ENCODE measurements at regions not wholly inside any gene's neighbourhood (a gene's known extent, or its start where the extent isn't known, plus 50 kb on each side); places are given as distances from the start of the nearest gene placed in this dataset.

DNA sequence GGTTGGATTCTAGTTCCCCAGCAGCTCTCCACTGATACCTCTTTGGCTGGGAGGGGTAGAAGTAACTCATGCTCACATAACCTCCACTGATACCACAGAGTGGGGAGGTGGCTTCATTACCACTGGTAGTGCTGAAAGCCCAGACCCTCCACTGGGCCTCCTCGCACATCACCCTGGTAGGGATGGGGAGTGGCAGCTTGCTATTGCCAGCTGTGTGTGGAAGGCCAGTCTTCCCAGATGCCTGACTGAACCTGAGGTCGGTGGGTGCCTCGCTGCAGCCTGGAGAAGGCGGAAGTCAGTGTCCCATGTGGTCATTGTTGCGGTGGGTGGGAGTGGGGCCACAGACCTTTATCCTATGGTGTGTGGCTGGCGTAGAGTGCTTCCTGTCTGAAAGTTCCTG lies 138.0 kb downstream of the TAF11L14 start:
- H3K4me3 Mint-ChIP-seq (ENCODE audit: low read depth): no peak overlapping the region

GRCh38 chr5:17785774-17786173 lies 151.5 kb downstream of the TAF11L14 start:
- intact Hi-C loops (cut with micrococcal nuclease): no loop called here
- Mint-ChIP-seq H3K4me3 (ENCODE audit: low read depth) (no peak overlapping the region), H3K4me1 (ENCODE audit: low read depth) (no peaks in the 10 kb centered on the region), H3K9me3 (peaks cover 39% of the 10 kb centered on the region), H3K27me3 (ENCODE audit: low read depth) (no peaks in the 10 kb centered on the region), H3K36me3 (ENCODE audit: low read depth) (no peaks in the 10 kb centered on the region), H3K27ac (no peak overlapping the region)
- DNase-seq (ENCODE audit: low spot score): no peak

More for the DNA sequence above, 138.0 kb downstream of the TAF11L14 start:
- Mint-ChIP-seq H3K36me3 (ENCODE audit: low read depth) (no peaks in the 10 kb centered on the region), H3K9me3 (peaks cover 5% of the 10 kb centered on the region), H3K27ac (no peak overlapping the region), H3K27me3 (ENCODE audit: low read depth) (no peaks in the 10 kb centered on the region), H3K4me1 (ENCODE audit: low read depth) (no peaks in the 10 kb centered on the region)
- intact Hi-C loops (cut with micrococcal nuclease): no loop called here
- no peak for DNase-seq (ENCODE audit: low spot score)

GRCh38 chr5:17788351-17788750 lies 154.1 kb downstream of the TAF11L14 start:
- no peaks in the 10 kb centered on the region for H3K27me3 Mint-ChIP-seq (ENCODE audit: low read depth)
- no peaks in the 10 kb centered on the region for H3K4me1 Mint-ChIP-seq (ENCODE audit: low read depth)
- intact Hi-C loops (cut with micrococcal nuclease): no loop called here
- H3K27ac Mint-ChIP-seq: no peak overlapping the region
- peaks cover 34% of the 10 kb centered on the region for H3K9me3 Mint-ChIP-seq
- no peak overlapping the region for H3K4me3 Mint-ChIP-seq (ENCODE audit: low read depth)
- no peaks in the 10 kb centered on the region for H3K36me3 Mint-ChIP-seq (ENCODE audit: low read depth)
- no peak for DNase-seq (ENCODE audit: low spot score)

DNA sequence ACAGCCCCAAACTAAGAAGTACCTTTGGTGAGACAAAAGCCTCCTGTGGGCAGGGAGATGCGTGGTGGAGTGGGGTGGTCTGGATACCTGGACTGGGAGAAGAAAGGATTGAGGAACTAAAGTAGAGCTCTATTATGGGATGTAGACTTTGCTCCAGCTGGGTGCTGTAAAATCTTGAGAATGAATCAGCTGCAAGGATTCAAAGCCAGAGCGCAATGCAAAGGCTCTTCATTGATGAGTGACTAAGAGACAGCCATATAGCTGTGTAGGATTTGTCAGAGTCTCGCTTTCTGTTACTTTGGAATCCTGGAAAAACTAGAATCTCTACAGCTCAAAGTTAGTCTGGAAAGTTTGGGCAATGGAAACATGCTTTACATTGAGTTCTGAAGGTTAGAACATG lies 159.9 kb downstream of the TAF11L14 start:
- no peak overlapping the region for H3K27ac Mint-ChIP-seq
- H3K36me3 Mint-ChIP-seq (ENCODE audit: low read depth): no peaks in the 10 kb centered on the region
- H3K4me1 Mint-ChIP-seq (ENCODE audit: low read depth): no peaks in the 10 kb centered on the region
- H3K27me3 Mint-ChIP-seq (ENCODE audit: low read depth): no peaks in the 10 kb centered on the region
- H3K4me3 Mint-ChIP-seq (ENCODE audit: low read depth): no peak overlapping the region
- intact Hi-C loops (cut with micrococcal nuclease): no loop called here
- peaks cover 35% of the 10 kb centered on the region for H3K9me3 Mint-ChIP-seq
- DNase-seq (ENCODE audit: low spot score): no peak

DNA sequence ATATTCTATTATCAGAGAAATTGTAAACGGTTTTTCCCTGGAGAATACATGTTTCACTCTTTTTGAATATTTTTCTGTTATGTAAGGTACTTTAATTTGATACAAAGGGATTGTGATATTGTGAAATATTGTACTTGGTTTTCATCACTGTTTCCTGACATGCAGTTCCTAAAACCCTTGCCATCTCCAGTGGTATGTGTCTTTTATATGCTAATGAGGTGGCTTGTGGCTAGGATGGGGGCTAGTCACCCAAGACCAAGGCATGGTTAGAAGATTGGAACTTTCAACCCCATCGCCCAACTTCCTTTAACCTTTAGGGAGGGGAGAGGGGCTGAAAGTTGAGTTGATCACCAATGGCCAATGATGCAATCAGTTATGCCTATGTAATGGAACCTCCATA lies 160.6 kb downstream of the TAF11L14 start:
- H3K4me3 Mint-ChIP-seq (ENCODE audit: low read depth): no peak overlapping the region

GRCh38 chr5:17796142-17796541 lies 161.9 kb downstream of the TAF11L14 start:
- intact Hi-C loops (cut with micrococcal nuclease): no loop called here

More for the DNA sequence above, 160.6 kb downstream of the TAF11L14 start:
- Mint-ChIP-seq H3K27me3 (ENCODE audit: low read depth) (no peaks in the 10 kb centered on the region), H3K36me3 (ENCODE audit: low read depth) (no peaks in the 10 kb centered on the region), H3K27ac (no peak overlapping the region), H3K4me1 (ENCODE audit: low read depth) (no peaks in the 10 kb centered on the region), H3K9me3 (peaks cover 38% of the 10 kb centered on the region)
- intact Hi-C loops (cut with micrococcal nuclease): no loop called here
- DNase-seq (ENCODE audit: low spot score): no peak

GRCh38 chr5:17796757-17797396 lies 162.6 kb downstream of the TAF11L14 start:
- H3K27ac Mint-ChIP-seq: no peak overlapping the region
- intact Hi-C loops (cut with micrococcal nuclease): no loop called here
- peaks cover 31% of the 10 kb centered on the region for H3K9me3 Mint-ChIP-seq
- no peaks in the 10 kb centered on the region for H3K27me3 Mint-ChIP-seq (ENCODE audit: low read depth)
- H3K36me3 Mint-ChIP-seq (ENCODE audit: low read depth): no peaks in the 10 kb centered on the region
- H3K4me1 Mint-ChIP-seq (ENCODE audit: low read depth): no peaks in the 10 kb centered on the region
- no peak for DNase-seq (ENCODE audit: low spot score)
- H3K4me3 Mint-ChIP-seq (ENCODE audit: low read depth): no peak overlapping the region

More at GRCh38 chr5:17796142-17796541, 161.9 kb downstream of the TAF11L14 start:
- Mint-ChIP-seq H3K36me3 (ENCODE audit: low read depth) (no peaks in the 10 kb centered on the region), H3K4me1 (ENCODE audit: low read depth) (no peaks in the 10 kb centered on the region), H3K27me3 (ENCODE audit: low read depth) (no peaks in the 10 kb centered on the region), H3K27ac (no peak overlapping the region), H3K9me3 (peaks cover 31% of the 10 kb centered on the region), H3K4me3 (ENCODE audit: low read depth) (no peak overlapping the region)
- DNase-seq (ENCODE audit: low spot score): no peak

DNA sequence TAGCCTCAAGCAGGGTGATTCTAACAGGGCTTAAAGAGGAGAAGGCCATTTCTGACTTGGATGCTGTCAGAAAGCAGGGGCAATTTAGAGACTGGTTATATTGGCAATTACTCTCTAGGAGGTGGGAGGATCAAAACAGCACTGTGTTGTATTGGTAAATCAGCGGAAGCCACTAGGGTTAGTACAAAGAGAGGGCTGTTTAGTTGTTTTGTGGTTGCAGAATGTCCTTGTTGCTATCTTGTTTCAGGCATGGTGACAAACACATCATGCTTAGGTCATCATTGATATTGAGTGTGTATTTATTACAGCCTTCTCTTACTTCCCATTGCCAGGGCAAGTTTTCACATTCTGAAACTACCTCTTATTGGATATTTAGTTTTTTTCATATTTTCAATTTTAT lies 165.3 kb downstream of the TAF11L14 start:
- H3K27ac Mint-ChIP-seq: no peak overlapping the region
- no peaks in the 10 kb centered on the region for H3K27me3 Mint-ChIP-seq (ENCODE audit: low read depth)
- H3K4me1 Mint-ChIP-seq (ENCODE audit: low read depth): no peaks in the 10 kb centered on the region
- H3K9me3 Mint-ChIP-seq: peaks cover 21% of the 10 kb centered on the region
- intact Hi-C loops (cut with micrococcal nuclease): no loop called here
- no peak for DNase-seq (ENCODE audit: low spot score)
- no peaks in the 10 kb centered on the region for H3K36me3 Mint-ChIP-seq (ENCODE audit: low read depth)
- no peak overlapping the region for H3K4me3 Mint-ChIP-seq (ENCODE audit: low read depth)

GRCh38 chr5:17801595-17801994 lies 167.3 kb downstream of the TAF11L14 start:
- Mint-ChIP-seq H3K27ac (no peak overlapping the region), H3K4me1 (ENCODE audit: low read depth) (no peaks in the 10 kb centered on the region), H3K4me3 (ENCODE audit: low read depth) (no peak overlapping the region), H3K9me3 (peaks cover 24% of the 10 kb centered on the region), H3K27me3 (ENCODE audit: low read depth) (no peaks in the 10 kb centered on the region), H3K36me3 (ENCODE audit: low read depth) (no peaks in the 10 kb centered on the region)
- intact Hi-C loops (cut with micrococcal nuclease): no loop called here
- DNase-seq (ENCODE audit: low spot score): no peak

GRCh38 chr5:17802256-17802655 lies 168.0 kb downstream of the TAF11L14 start:
- Mint-ChIP-seq H3K27ac (no peak overlapping the region), H3K4me1 (ENCODE audit: low read depth) (no peaks in the 10 kb centered on the region), H3K27me3 (ENCODE audit: low read depth) (no peaks in the 10 kb centered on the region), H3K9me3 (peaks cover 26% of the 10 kb centered on the region), H3K36me3 (ENCODE audit: low read depth) (no peaks in the 10 kb centered on the region), H3K4me3 (ENCODE audit: low read depth) (no peak overlapping the region)
- DNase-seq (ENCODE audit: low spot score): no peak
- intact Hi-C loops (cut with micrococcal nuclease): no loop called here

DNA sequence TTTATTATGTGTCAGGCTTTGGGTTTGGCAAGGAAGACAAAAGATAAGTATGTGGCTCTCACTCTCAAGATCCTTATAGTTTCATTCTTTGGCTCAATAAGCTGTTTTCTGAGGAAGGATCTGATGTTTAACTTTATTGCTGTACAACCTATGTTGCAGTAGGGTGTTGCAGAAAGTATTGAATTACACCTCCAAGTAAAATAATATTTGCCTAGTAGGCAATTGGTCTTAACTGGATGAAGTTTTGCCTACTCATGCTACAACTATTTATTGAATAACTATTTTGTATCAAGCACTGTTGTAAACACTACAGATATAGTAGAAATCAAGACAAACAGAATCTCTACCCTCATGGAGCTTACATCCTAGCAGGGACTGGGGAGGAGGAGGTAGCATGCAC lies 169.7 kb downstream of the TAF11L14 start:
- intact Hi-C loops (cut with micrococcal nuclease): no loop called here
- Mint-ChIP-seq H3K36me3 (ENCODE audit: low read depth) (no peaks in the 10 kb centered on the region), H3K4me1 (ENCODE audit: low read depth) (no peaks in the 10 kb centered on the region), H3K4me3 (ENCODE audit: low read depth) (no peak overlapping the region), H3K27ac (no peak overlapping the region), H3K27me3 (ENCODE audit: low read depth) (no peaks in the 10 kb centered on the region), H3K9me3 (peaks cover 20% of the 10 kb centered on the region)
- no peak for DNase-seq (ENCODE audit: low spot score)

DNA sequence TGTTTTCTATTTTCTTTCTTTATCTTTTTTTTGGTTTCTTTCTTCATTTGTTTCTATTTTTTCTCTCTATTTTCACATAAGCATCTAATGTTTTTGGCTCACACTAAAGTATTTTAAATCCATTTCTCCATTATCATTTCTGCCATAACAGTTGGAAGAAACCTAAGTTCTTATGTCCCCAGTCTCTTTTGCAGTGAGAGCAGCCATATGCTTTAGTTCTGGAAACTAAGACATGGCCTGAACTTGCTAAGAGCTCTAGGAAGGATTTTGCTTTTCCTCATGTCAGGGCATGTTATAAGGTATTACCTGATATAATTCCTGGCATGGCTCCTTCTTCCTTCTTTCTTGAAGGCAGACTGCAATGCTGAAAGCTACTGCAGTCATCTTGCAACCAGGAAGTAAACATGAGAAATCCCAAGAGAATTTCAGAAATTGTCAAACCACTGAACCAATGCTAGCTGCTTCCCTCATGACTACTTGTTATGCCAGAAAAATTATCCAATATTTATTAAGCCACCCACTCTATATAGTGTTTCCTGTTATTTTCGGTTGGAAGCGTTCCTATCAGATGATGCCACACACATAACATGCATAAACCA lies 171.1 kb downstream of the TAF11L14 start:
- Mint-ChIP-seq H3K4me1 (ENCODE audit: low read depth) (no peaks in the 10 kb centered on the region), H3K27ac (no peak overlapping the region), H3K27me3 (ENCODE audit: low read depth) (no peaks in the 10 kb centered on the region), H3K36me3 (ENCODE audit: low read depth) (no peaks in the 10 kb centered on the region), H3K4me3 (ENCODE audit: low read depth) (no peak overlapping the region), H3K9me3 (peaks cover 23% of the 10 kb centered on the region)
- intact Hi-C loops (cut with micrococcal nuclease): no loop called here
- DNase-seq (ENCODE audit: low spot score): no peak

- Mint-ChIP-seq H3K27ac (no peak overlapping the region), H3K4me3 (ENCODE audit: low read depth) (no peak overlapping the region), H3K4me1 (ENCODE audit: low read depth) (no peaks in the 10 kb centered on the region)
Observed at GRCh38 chr5:17806818-17807468, 172.7 kb downstream of the TAF11L14 start.

More at GRCh38 chr5:17806818-17807468, 172.7 kb downstream of the TAF11L14 start:
- no peaks in the 10 kb centered on the region for H3K27me3 Mint-ChIP-seq (ENCODE audit: low read depth)
- H3K9me3 Mint-ChIP-seq: peaks cover 23% of the 10 kb centered on the region
- intact Hi-C loops (cut with micrococcal nuclease): no loop called here
- DNase-seq (ENCODE audit: low spot score): no peak
- H3K36me3 Mint-ChIP-seq (ENCODE audit: low read depth): no peaks in the 10 kb centered on the region

Measured in activated T-helper 2 cell treated with anti-CD3 and anti-CD28 coated beads, Interferon-gamma antibody, Interleukin-2, Interleukin-4, amounts not matched to agents 10 μg/mL and 5 μg/mL and 100 μg/mL, durations not matched to agents 14 hours and 24 hours and 36 hours (primary cell).